ENCODE measurements at regions not wholly inside any gene's neighbourhood (a gene's known extent, or its start where the extent isn't known, plus 50 kb on each side); places are given as distances from the start of the nearest gene placed in this dataset.
"Not testable (repeated sequence)": the region's sequence is repeated elsewhere in the genome, so short reads cannot be mapped to it uniquely, and the experiment has no call there.

- DNase-seq (ENCODE audit: low read depth), result not testable (repeated sequence)
- H3K4me3 ChIP-seq (ENCODE audit: control insufficient read depth, low read depth, low read length), result peak overlapping the region; percentile 50
Measured at GRCh38 chr17:30710276-30711088, 114.0 kb downstream of the CRLF3 start.

DNA sequence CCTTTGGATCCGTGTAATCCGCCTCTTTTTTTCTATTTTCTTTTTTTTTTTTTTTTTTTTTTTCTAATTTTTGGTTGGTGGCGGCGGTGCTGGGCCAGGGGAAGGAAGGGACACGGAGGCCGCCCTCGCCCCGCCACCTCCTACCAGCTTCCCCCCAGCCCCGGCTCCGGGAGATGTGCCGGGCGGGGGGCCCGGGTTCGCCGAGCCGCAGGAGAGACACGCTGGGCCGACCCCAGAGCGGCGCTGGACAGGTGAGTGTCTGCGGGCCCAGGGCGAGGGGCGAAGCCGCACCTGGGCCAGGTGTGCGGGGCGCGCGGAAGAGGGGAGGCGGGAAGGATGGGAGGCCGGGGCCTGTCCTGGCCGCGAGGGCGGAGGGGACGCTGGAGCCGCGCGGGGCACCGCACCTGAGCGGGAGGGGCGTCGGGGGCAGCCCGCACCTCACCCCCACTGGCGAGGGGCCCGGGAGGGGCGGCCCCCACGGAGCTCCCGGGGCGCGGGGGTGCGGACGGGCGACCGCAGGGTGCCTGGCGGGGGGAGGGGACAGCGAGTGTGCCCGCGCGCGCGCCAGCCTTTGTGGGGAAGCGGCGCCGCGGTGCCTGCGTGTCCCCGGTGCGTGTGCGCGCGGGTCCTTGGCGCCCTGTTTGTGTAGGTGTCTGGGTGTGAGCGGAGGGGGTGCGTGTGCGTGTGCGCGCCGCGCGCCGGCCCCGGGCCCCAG lies 114.8 kb downstream of the CRLF3 start:
- peak overlapping the region; percentile 50 for H3K4me3 ChIP-seq (ENCODE audit: control insufficient read depth, low read depth, low read length)
- not testable (repeated sequence) for DNase-seq (ENCODE audit: low read depth)

DNA sequence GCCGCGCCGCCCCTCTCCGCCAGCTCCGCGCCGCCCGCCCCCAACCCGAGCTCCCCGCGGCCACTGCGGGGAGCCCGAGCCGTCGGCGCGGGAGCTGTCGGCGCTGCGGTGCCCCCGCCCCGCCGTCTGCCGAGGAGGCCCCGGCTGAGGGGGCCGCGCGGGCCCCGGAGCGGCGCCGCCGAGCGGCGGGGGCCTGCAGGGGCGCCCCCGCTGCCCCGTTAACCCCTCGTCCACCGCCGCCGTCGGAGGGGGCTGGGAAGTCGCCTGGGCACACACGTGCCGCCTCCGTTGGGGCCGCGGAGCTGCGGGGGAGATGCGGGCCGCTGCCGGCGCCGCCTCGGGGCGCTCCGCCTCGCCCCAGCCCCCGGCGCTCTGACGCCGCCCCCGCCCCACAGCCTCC lies 115.4 kb downstream of the CRLF3 start:
- peak overlapping the region; percentile 50 for H3K4me3 ChIP-seq (ENCODE audit: control insufficient read depth, low read depth, low read length)
- DNase-seq (ENCODE audit: low read depth), result not testable (repeated sequence)

DNA sequence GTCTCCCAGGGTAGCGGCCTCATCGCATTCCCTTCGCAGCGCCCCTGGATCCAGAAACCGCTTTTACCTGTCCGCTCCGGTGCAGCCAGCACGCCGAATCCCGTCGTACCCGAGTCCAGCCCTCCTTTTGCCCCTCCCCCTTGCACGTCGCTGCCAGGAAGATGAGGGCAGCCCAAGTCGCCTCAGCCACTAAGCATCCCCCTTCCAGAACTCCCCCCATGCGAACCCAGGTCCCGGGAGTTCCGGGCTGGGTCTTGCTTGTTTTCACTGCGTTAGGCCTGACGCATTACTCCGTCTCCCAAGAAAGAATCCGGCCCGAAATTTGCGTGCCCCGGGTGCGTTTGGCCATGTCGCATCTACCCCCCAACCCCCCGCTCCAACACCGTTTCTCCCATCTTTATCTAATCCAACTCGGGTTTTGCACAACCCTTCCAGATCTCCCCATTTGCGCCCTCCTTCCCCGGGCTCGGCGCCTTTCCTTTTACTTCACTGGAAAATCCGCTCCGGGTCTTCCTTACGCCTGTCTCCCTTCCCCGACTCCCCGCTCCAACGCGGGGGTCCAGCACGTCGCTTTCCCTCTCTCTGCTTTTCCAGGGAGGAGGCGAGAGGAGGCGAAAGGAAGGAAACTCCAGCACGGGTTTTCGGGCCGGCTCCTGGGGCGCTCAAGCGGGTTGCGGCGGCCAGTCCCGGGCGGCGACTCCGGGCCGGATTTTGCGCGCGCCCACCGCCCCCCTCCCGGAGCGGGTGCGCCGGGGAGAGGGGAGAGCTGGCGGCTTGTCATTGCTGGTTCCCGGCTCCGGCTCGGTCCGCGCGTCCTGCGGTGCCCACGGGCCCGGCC lies 116.0 kb downstream of the CRLF3 start:
- DNase-seq (ENCODE audit: low read depth), result peak; percentile 85
- peak overlapping the region; percentile 60 for H3K4me3 ChIP-seq (ENCODE audit: control insufficient read depth, low read depth, low read length)

DNA sequence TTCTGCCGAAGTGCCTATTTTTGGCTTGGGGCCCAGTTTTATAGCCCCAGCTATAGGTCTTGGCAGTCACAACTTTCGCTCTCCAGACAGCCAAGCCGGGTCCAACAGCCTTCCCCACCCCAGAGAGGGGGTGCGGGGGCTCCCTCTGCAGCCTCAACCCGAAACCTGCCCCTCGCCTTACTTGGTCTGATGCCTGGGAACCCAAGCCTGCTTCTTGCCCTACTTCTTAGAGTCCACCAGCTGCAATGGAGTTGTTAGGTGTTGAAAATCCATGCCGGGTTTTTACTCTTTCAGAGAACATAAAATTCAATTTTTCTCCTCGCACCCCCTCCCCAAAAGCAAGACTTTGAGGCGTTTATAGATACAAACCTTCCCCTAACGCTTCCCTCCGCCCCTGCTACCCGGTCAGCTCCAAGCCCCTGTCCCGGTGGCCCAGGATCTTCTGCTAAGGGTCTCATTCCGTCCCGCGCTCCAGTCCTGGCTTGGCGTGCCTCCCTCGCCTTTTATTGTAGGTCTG lies 116.7 kb downstream of the CRLF3 start:
- H3K4me3 ChIP-seq (ENCODE audit: control insufficient read depth, low read depth, low read length), result peak overlapping the region; percentile 60
- peak; percentile 48 for DNase-seq (ENCODE audit: low read depth)

GRCh38 chr17:30706461-30707335 lies 117.8 kb downstream of the CRLF3 start:
- not testable (repeated sequence) for DNase-seq (ENCODE audit: low read depth); H3K4me3 ChIP-seq (ENCODE audit: control insufficient read depth, low read depth, low read length)

- not testable (repeated sequence) for DNase-seq (ENCODE audit: low read depth); H3K4me3 ChIP-seq (ENCODE audit: control insufficient read depth, low read depth, low read length)
Measured at GRCh38 chr17:30706004-30706403, 118.5 kb downstream of the CRLF3 start.

GRCh38 chr17:30701498-30701989 lies 122.9 kb downstream of the CRLF3 start:
- no peak for TF ChIP-seq CTCF (conservative IDR thresholded peaks at IDR 0.05; ENCODE audit: control insufficient read depth, insufficient read depth, low read depth, low read length)
- no peak for DNase-seq (ENCODE audit: low read depth)

GRCh38 chr17:30700833-30701232 lies 123.7 kb downstream of the CRLF3 start:
- not testable (repeated sequence) for H3K4me3 ChIP-seq (ENCODE audit: control insufficient read depth, low read depth, low read length); DNase-seq (ENCODE audit: low read depth)

More at GRCh38 chr17:30701498-30701989, 122.9 kb downstream of the CRLF3 start:
- H3K4me3 ChIP-seq (ENCODE audit: control insufficient read depth, low read depth, low read length), result no peak overlapping the region

GRCh38 chr17:30697619-30698460 lies 126.7 kb downstream of the CRLF3 start:
- peak overlapping the region; percentile 44 for H3K4me3 ChIP-seq (ENCODE audit: control insufficient read depth, low read depth, low read length)
- peak; percentile 43 for DNase-seq (ENCODE audit: low read depth)

More at GRCh38 chr17:30697619-30698460, 126.7 kb downstream of the CRLF3 start:
- peak; percentile 52 for TF ChIP-seq CTCF (conservative IDR thresholded peaks at IDR 0.05; ENCODE audit: control insufficient read depth, insufficient read depth, low read depth, low read length)

All from fibroblast of mammary gland (primary cell).